ENCODE measurements at regions not wholly inside any gene's neighbourhood (a gene's known extent, or its start where the extent isn't known, plus 50 kb on each side); places are given as distances from the start of the nearest gene placed in this dataset.

DNA sequence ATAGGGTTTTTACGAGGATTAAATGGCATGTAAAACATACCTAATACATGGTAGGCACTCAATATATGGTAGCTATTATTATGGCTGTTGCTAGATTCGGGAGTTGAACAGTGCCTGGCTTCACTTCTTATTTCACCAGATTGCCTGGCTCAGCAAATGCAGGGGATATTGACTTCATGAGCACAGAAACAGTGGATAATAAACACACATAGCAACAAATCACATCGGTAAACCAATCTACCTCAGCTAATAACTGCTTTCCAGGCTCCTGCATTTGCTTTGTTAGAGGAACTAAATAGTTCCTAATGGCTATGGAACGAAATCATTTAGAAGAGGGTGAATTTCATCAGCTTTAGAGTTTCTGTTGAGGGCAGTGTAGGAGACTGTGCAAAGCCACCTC is 105.2 kb upstream of the TMCC3 start:
- TF ChIP-seq, protein P1, sequence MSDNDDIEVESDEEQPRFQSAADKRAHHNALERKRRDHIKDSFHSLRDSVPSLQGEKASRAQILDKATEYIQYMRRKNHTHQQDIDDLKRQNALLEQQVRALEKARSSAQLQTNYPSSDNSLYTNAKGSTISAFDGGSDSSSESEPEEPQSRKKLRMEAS (IDR thresholded peaks at IDR 0.05; ENCODE audit: low read depth): no peak
- no peak for TF ChIP-seq CTCF (IDR thresholded peaks at IDR 0.05)
- no peak for TF ChIP-seq POLR2AphosphoS5 (IDR thresholded peaks at IDR 0.05; ENCODE audit: low read depth, low read length)
- no peak for TF ChIP-seq TAF1 (IDR thresholded peaks at IDR 0.05; ENCODE audit: borderline replicate concordance, low read depth, low read length)
- TF ChIP-seq SMC3 (IDR thresholded peaks at IDR 0.05; ENCODE audit: low read depth, low read length): no peak
- TF ChIP-seq YY1 (IDR thresholded peaks at IDR 0.05; ENCODE audit: low read depth): no peak
- no peak for TF ChIP-seq MXI1 (IDR thresholded peaks at IDR 0.05; ENCODE audit: low read depth, low read length)
- no peak for TF ChIP-seq JUND (IDR thresholded peaks at IDR 0.05)
- no peak for TF ChIP-seq ELF1 (IDR thresholded peaks at IDR 0.05)
- no peak for TF ChIP-seq EP300 (IDR thresholded peaks at IDR 0.05; ENCODE audit: borderline replicate concordance in 1 of 2, low read depth in 1 of 2, low read length in 1 of 2)
- TF ChIP-seq RAD21 (IDR thresholded peaks at IDR 0.05; ENCODE audit: low read length): no peak
- TF ChIP-seq USF2 (IDR thresholded peaks at IDR 0.05; ENCODE audit: borderline replicate concordance, low read depth, low read length): no peak
- TF ChIP-seq PBX3 (IDR thresholded peaks at IDR 0.05): no peak

Measured in SK-N-SH (cell line).